Breast epithelium (tissue), 4 donors: ENCODE measurements at regions not wholly inside any gene's neighbourhood (a gene's known extent, or its start where the extent isn't known, plus 50 kb on each side); places are given as distances from the start of the nearest gene placed in this dataset.

Experiments used
- DNase-seq, 2 donors: peaks; one replicate each; pipeline ENCODE4 v3.0.0-alpha.2; 2019; ENCODE audit warnings: low spot score in 2 of 2
- H3K27ac ChIP-seq, 2 donors: fragments of 200-600 bp; sonication (generic) in 1 of 2; one replicate each; pipeline ENCODE4 v1.5.1; 2016 to 2019; ENCODE audit warnings: mild to moderate bottlenecking in 1 of 2
- H3K27me3 ChIP-seq, 2 donors: fragments of 200-600 bp; sonication (generic) in 1 of 2; one replicate each; pipeline versions ENCODE4 v1.5.1 to v1.6.0; 2017 to 2019; ENCODE audit warnings: control low read depth in 1 of 2, mild to moderate bottlenecking in 1 of 2
- H3K36me3 ChIP-seq: fragments of 200-600 bp; one replicate; pipeline ENCODE4 v1.5.1; 2019
- H3K4me1 ChIP-seq, 2 donors: fragments of 200-600 bp; sonication (generic); one replicate each; pipeline ENCODE4 v1.5.1; 2016 to 2019; ENCODE audit warnings: control low read depth in 1 of 2
- H3K4me3 ChIP-seq, 3 donors: fragments of 200-600 bp; sonication (generic); 1 replicate in 2 of 3; 2 replicates in 1 of 3; pipeline ENCODE4 v1.5.1; 2016 to 2019; ENCODE audit warnings: mild to moderate bottlenecking in 3 of 3, moderate library complexity in 2 of 3
- H3K9me3 ChIP-seq, 2 donors: fragments of 200-600 bp; sonication (generic) in 1 of 2; one replicate each; pipeline ENCODE4 v1.5.1; 2016 to 2019; ENCODE audit warnings: control low read depth in 1 of 2
- POLR2A ChIP-seq: fragments of 450-650 bp; IDR thresholded peaks from one replicate; pipeline ENCODE4 v1.6.1; 2016; ENCODE audit warnings: antibody characterized with exemption, mild to moderate bottlenecking, moderate library complexity
- POLR2AphosphoS5 ChIP-seq, 3 donors: sonication (generic); formaldehyde crosslinking; IDR thresholded peaks; one replicate each; pipeline ENCODE4 v1.6.1; 2017; ENCODE audit warnings: antibody characterized with exemption in 3 of 3
- intact Hi-C: fragments of 100-400 bp; cut with DNase I; formaldehyde crosslinking; loops from one replicate; pipeline ENCODE4 v1.15.1; 2023; ENCODE audit warnings: low total_unique reads
- TF ChIP-seq, protein P1 (sequence below), 3 donors: fragments of 450-650 bp; IDR thresholded peaks; one replicate each; pipeline ENCODE4 v1.5.1; 2016 to 2017; ENCODE audit warnings: antibody characterized with exemption in 3 of 3, mild to moderate bottlenecking in 3 of 3, moderate library complexity in 3 of 3

GRCh38 chr7:83882551-83882950 lies 233.6 kb upstream of the SEMA3E start:
- intact Hi-C loops, result no loop called here
- TF ChIP-seq POLR2AphosphoS5 (IDR thresholded peaks at IDR 0.05) (no peak), POLR2A (no peak)
- TF ChIP-seq, protein P1, sequence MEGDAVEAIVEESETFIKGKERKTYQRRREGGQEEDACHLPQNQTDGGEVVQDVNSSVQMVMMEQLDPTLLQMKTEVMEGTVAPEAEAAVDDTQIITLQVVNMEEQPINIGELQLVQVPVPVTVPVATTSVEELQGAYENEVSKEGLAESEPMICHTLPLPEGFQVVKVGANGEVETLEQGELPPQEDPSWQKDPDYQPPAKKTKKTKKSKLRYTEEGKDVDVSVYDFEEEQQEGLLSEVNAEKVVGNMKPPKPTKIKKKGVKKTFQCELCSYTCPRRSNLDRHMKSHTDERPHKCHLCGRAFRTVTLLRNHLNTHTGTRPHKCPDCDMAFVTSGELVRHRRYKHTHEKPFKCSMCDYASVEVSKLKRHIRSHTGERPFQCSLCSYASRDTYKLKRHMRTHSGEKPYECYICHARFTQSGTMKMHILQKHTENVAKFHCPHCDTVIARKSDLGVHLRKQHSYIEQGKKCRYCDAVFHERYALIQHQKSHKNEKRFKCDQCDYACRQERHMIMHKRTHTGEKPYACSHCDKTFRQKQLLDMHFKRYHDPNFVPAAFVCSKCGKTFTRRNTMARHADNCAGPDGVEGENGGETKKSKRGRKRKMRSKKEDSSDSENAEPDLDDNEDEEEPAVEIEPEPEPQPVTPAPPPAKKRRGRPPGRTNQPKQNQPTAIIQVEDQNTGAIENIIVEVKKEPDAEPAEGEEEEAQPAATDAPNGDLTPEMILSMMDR (IDR thresholded peaks at IDR 0.05), result no peak
- no peak overlapping the region for H3K27ac ChIP-seq
- H3K4me1 ChIP-seq, result no peaks in the 10 kb centered on the region
- H3K27me3 ChIP-seq, result no peaks in the 10 kb centered on the region
- no peak for DNase-seq
- H3K9me3 ChIP-seq, result no peaks in the 10 kb centered on the region
- no peak overlapping the region for H3K4me3 ChIP-seq
- H3K36me3 ChIP-seq, result no peaks in the 10 kb centered on the region

DNA sequence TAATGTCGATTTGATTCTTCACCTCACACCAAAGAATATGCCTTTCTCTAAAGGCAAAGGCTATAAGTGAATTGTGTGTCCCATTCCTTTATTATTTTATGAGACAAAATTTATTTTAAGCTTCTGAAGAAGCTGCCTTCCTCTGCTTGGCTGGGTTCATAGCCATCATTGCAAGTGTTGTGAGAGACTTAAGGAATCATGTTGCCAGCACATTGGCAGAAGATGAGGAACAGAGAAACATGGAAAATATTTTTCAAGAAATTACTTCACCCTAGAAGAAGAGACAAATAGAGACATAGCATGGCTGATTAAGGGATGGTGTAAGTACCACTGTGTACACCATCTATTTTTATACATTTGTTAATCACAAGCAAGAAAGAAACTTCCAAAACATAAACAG lies 230.1 kb upstream of the SEMA3E start:
- Histone ChIP-seq H3K27ac (no peak overlapping the region), H3K9me3 (no peaks in the 10 kb centered on the region)
- TF ChIP-seq POLR2AphosphoS5 (IDR thresholded peaks at IDR 0.05) (no peak), POLR2A (no peak)
- TF ChIP-seq, protein P1 (IDR thresholded peaks at IDR 0.05), result no peak

GRCh38 chr7:83878614-83879013 lies 229.7 kb upstream of the SEMA3E start:
- DNase-seq, result no peak
- TF ChIP-seq POLR2A, result no peak
- TF ChIP-seq POLR2AphosphoS5 (IDR thresholded peaks at IDR 0.05), result no peak
- TF ChIP-seq, protein P1 (IDR thresholded peaks at IDR 0.05), result no peak
- no peaks in the 10 kb centered on the region for H3K36me3 ChIP-seq
- no peaks in the 10 kb centered on the region for H3K9me3 ChIP-seq
- no peak overlapping the region for H3K4me3 ChIP-seq
- H3K27me3 ChIP-seq, result no peaks in the 10 kb centered on the region
- intact Hi-C loops, result no loop called here
- no peaks in the 10 kb centered on the region for H3K4me1 ChIP-seq
- no peak overlapping the region for H3K27ac ChIP-seq

More for the DNA sequence above, 230.1 kb upstream of the SEMA3E start:
- no peaks in the 10 kb centered on the region for H3K27me3 ChIP-seq
- H3K4me3 ChIP-seq, result no peak overlapping the region
- no peak for DNase-seq
- intact Hi-C loops, result no loop called here
- H3K4me1 ChIP-seq, result no peaks in the 10 kb centered on the region
- H3K36me3 ChIP-seq, result no peaks in the 10 kb centered on the region

DNA sequence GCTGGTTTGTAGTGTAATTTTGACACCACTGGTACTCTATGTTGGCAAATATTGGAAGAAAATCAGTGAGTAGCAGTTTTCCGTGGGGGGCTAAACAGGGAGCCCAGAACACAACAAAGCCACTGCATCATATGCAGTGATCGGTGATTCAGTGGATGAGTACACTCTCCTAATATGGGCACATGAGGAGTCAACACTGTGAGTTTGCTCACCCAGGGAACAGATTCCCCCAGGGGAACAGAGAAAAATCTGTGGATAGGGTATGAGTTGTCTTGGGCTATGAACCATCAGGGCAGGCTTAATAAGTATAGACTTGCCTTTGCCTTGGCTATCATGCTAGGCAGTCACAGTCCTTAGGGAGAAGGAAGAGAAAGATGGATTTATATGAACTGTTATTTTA lies 227.7 kb upstream of the SEMA3E start:
- Histone ChIP-seq H3K4me3 (no peak overlapping the region), H3K4me1 (no peaks in the 10 kb centered on the region), H3K36me3 (no peaks in the 10 kb centered on the region), H3K27ac (no peak overlapping the region), H3K9me3 (no peaks in the 10 kb centered on the region), H3K27me3 (no peaks in the 10 kb centered on the region)
- DNase-seq, result no peak
- no peak for TF ChIP-seq POLR2A
- TF ChIP-seq, protein P1 (IDR thresholded peaks at IDR 0.05), result no peak
- TF ChIP-seq POLR2AphosphoS5 (IDR thresholded peaks at IDR 0.05), result no peak
- intact Hi-C loops, result no loop called here

GRCh38 chr7:83873459-83873858 lies 224.5 kb upstream of the SEMA3E start:
- DNase-seq, result no peak
- Histone ChIP-seq H3K4me3 (no peak overlapping the region), H3K4me1 (no peaks in the 10 kb centered on the region), H3K27ac (no peak overlapping the region), H3K9me3 (no peaks in the 10 kb centered on the region), H3K27me3 (no peaks in the 10 kb centered on the region), H3K36me3 (no peaks in the 10 kb centered on the region)
- TF ChIP-seq, protein P1 (IDR thresholded peaks at IDR 0.05), result no peak
- TF ChIP-seq POLR2AphosphoS5 (IDR thresholded peaks at IDR 0.05), result no peak
- TF ChIP-seq POLR2A, result no peak
- intact Hi-C loops, result no loop called here
